HG03354 (cell line): ENCODE measurements at regions not wholly inside any gene's neighbourhood (a gene's known extent, or its start where the extent isn't known, plus 50 kb on each side); places are given as distances from the start of the nearest gene placed in this dataset.

Experiments used
- ATAC-seq: cut with Tn5 transposase; IDR thresholded peaks from one replicate; pipeline ENCODE4 v1.9.1; 2021; ENCODE audit warnings: mild to moderate bottlenecking; ENCODE audit not compliant: unreplicated experiment, poor library complexity, severe bottlenecking

DNA sequence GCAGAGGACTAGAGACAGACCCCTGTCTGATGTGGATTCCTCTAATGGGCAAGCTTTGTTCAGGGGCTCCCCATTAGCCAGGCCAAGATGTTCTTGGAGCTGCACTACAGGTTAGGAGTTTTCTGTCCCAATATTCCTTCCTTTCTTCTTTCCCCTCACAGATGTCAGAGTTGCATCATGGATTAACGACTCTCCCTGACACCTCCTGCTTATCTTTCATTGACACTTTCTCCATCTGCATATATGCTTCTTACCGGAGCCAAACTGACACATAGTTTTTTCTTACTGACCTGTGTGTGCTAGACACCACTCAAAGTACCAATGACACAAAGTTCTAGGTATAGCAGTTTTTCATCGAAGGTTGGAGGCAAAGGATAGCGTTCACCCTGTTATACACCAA lies 228.6 kb upstream of the HCCS start:
- ATAC-seq, result no peak

DNA sequence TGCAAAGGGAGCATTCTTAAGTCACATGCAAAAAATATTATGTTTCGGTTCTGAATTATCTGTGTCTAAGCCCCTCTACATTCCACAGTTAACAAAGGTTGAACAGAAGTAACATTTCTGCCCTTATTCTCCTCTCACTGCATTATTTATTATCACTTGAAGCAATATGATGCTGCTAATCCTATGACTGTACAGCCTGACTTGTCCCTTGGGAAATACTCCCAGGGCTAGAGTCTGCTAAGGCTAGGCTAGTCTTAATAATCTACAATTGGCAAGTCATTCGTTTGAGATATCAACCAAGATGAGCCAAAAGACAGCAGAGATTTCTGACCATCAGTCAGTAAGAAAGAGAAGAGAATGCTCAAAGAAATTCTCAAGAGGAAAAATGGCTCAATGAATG lies 226.9 kb upstream of the HCCS start:
- no peak for ATAC-seq

DNA sequence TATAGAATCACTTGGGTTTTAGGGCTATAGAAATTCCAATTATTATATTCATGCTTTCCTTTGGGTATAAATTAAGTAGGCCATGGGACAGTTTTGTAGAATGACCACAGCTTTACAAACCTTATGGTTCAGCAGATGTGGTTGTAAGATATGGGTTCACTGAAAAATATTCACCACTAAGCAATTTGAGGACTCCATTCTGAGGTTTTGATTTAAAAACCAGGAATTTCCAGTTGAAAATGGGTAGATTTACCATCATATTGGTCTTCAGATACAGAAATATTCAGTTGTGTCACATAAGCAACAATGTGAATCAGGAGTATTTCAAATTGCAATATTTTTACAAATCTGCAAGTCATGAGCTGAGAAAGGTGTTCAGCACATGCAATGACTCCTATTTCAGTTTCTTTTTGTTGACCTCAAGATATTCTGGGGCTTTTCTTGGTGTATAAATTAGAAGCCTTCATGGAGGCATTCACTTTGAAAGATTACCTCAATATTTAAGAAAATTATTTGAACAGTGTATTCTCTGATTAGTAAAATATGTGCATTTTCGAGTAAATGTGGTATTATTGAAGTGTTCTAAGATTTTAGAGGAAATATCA lies 218.4 kb upstream of the HCCS start:
- no peak for ATAC-seq

DNA sequence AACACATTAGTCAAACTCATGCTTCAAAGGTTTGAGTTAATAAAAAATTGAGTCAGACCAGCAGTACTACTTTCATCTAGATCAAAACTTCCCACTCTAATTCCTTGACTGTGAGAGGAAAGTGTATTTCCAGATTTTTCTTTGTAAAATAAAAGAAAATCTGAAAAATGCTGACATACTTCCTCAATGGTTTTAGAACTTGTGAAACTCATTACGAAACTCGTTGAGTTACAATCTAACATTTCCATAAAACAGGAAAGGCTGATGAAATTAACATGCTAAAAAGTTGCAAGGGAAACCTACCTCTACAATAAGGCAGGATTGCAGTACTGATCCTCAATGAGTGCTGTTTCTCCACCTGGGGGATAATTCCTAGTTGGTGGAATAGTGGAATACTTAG lies 217.8 kb upstream of the HCCS start:
- ATAC-seq, result no peak

DNA sequence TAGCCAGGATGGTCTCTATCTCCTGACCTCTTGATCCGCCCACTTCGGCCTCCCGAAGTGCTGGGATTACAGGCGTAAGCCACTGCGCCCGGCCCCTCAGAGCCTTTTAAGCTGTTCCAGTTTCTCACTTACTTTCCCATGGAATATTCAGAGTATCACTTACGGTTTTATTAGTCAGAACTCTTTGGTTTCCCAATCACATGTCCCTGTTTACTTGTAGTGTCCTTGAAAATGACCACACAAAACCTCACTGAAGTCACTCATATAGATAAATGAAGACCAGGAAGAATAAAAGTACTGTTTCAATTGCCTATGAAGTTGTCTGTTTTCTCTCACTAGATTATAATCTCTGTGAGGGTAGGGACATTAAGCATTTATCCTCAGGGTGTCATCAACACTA lies 217.2 kb upstream of the HCCS start:
- no peak for ATAC-seq

DNA sequence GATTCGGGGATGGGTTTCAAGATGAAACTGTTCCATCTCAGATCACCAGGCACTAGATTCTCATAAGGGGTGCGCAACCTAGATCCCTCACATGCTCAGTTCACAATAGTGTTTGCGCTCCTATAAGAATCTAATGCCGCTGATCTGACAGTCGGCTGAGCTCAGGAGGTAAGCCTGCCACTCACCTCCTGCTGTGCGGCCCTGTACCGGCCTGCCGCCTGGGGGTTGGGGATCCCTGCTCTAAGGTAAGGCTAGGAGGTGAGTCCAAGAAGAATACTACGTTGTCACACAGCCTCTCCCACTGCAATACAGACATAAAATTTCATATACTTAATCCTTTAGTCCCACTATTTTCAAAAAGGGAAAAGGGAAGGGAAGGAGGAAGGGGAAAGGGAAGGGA lies 213.4 kb upstream of the HCCS start:
- ATAC-seq, result no peak

DNA sequence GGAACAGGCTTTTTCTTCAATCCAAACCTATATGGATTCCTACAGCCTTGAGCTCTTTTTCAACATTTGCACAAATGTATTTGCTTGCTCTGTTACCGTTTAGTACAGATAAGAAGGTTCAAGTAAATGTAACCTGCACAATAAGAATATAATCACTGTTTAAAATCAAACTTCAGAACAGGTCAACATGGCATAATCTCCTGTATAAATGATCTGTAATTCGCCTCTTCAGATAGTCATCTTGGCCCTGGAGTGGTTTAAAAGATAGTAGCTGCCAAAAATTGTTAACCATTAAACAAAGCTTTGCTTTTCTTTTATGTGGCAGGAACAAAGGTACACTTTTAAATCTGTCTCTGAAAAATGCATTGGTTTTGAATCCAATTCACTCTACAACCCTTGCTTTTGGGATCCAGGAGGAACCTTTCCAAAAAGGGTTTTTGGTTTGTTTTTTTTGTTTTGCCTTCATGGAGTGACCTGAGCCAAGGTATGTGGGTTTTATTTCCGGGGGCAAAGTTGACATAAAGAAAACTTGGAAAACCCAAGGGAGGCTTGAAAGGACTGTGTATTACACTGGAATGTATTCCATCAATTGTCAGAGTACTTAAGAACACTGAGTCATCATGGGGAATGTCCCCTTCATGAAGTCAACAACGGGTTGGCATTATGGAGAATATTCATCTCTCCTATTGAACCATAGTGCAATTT lies 210.4 kb upstream of the HCCS start:
- ATAC-seq, result no peak

DNA sequence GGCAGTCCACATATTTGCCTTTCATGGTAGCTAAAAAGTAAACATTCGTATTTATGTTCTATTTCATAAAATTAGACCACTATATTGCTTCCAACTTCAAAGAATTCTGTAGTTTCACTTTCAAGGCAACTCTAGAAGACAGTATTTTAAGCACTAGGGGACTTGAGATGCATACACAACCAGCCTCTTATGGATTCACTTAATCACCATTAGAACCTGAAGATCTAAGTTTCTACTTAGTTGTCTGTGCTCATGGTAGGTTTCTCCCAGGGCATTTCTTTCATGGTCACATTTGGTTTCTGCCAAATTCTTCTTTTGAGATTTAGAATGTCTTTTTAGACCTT lies 209.9 kb upstream of the HCCS start:
- no peak for ATAC-seq

DNA sequence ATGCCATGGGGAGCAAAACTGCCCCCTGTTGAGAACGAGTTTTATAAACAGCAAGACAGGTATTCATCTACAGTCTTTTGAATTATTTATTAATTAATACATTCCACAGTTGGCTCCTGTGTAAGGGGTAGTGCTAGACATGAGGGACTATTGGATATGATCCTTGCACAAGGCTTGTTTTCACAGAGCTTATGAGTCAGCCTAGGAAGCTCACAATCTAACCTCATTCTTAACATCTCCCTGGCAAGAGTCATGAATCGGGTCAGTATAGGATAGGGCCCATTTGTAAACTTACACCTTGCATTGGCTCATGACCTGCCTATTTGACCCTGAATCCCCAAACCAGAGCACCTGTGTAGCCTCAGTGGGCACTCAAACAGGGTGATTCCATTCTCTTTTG lies 209.1 kb upstream of the HCCS start:
- ATAC-seq, result no peak

DNA sequence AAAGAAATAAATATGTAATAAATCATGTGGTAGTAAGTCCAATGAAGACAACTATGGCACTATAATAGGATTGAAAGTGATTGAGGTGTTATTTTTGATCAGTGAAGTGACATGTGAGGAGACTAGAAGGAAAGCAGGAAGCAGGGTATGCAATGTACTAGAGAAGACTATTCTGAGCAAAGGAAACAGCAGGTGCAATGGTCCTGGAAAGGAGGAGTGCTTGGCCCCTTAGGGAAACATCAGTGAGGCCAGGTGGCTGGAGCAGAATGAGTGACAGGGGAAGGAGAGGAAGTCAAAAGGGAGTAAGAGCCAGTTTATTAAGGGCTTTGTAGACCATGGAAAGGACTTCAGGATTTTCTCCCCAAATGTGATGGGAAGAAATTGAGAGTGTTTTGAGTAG lies 207.6 kb upstream of the HCCS start:
- ATAC-seq, result no peak

DNA sequence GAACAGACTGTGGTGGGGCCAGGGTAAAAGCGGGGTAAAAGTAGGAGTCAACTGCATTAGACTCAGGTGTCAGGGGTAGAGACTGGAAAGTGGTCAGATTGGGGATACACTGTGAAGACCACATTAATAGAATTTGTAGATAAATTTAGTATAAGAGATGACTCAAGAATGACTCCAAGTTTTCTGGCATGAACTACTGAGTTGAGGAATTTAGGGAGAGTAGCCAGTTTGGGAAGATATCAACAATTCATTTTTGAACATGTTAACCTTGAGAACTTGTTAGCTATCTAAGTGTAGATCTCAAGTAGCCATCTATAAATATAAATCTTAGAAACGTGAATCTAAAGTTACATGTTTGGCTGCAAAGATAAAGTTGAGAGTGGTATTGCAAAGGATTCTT lies 206.9 kb upstream of the HCCS start:
- ATAC-seq, result no peak

DNA sequence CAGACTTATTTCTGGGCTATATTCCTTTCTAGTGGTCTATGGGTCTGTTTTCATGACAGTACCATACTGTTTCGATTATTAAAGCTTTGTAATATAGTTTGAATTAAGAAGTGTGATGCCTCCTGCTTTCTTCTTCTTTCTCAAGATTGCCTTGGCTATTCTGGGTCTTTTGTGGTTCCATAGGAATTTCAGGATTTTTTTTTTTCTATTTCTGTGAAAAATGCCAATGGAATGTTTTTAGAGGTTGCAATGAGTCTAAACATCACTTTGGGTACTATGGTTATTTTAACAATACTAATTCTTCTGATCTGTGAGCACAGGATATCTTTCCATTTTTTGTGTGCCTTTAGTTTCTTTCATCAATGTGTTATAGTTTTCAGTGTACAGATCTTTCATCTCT lies 204.3 kb upstream of the HCCS start:
- no peak for ATAC-seq

DNA sequence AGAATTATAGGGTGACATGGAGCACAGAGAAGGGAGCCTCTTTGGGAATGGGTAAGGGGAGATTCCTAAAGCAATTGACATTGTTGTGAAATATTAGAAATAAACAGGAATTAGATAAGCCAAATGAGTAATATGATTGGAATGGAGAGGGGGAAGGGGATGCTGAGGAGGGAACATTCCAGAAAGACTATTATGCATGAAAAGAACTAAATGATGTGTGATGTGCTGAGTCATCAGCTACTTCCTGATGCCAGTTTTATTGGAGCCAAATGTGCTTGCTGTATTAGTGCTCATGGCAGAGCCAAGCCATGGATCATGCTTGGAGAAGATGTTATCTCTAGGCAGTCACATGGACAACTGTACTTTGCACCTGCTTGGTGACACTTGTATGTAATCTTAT lies 189.0 kb upstream of the HCCS start:
- no peak for ATAC-seq

DNA sequence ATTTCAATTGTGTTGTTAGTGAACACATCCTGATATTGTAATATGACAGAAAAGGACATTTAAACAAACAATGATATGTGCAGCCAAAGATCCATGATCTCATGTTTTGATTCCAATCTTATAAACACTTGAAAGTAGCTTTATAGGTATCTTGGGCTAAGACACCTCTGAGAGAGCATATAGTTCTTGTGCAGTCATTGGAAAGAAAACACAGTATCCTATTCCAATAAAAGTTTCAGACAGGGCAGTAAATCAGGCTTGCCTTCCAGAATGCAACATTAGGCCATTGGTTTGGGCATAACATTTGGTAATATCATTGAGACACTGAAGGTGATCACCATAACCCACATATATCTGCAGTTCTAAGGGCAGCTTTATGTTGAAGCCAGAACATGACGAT lies 188.3 kb upstream of the HCCS start:
- no peak for ATAC-seq

DNA sequence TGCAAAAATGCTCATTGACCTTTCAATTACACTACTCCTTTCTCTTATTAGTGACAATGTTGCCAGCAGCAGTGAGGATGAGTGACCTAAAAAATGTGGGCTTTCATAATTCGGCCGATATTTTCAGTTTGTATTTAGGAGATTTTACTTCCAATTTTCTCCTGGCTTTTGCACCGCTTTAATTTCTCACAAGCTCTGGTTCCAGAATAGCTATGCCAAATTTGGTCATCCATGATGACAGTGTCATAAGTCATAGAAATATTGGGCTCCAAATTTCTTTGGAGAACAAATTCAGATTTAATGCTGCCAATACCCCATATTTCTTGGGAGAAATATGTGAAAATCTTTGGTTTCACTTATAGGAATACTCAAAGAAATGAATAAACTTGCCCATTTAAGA lies 187.7 kb upstream of the HCCS start:
- no peak for ATAC-seq

DNA sequence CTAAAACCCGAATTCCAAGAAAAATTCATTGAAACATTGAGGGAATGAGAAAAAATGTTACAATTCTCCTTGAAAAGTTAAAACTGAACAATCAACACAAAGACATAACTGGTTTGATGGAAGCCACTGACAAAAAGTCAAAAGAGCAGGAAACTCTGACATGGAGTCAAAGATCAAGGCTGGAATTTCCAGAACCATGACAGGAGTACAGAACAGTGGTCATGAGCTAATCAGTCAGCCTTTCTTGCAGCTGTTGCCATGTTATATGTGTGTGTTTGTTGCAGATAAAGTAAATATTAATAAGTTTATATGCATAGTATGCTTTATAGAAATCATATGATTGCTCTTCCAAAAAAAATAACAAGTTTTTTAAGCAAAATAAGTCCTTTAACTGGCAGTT lies 184.7 kb upstream of the HCCS start:
- ATAC-seq, result no peak

DNA sequence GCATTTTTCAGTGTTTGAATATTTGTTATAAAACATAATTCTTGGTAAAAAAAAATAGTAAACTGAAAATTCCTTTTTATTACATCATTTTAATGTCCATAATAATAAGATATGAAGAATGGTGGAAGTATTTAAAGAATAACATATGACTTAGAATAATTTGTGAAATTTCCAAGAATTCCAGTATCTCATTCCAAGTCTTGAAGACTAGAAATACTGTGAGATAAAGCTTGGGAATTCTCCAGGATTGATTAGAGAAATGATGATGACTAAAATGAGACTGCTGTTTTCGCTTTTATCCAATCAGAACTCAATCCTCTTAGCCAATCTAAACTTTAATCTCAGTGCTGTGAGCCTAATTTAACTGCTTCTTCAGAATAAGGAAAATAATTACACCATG lies 184.2 kb upstream of the HCCS start:
- no peak for ATAC-seq

DNA sequence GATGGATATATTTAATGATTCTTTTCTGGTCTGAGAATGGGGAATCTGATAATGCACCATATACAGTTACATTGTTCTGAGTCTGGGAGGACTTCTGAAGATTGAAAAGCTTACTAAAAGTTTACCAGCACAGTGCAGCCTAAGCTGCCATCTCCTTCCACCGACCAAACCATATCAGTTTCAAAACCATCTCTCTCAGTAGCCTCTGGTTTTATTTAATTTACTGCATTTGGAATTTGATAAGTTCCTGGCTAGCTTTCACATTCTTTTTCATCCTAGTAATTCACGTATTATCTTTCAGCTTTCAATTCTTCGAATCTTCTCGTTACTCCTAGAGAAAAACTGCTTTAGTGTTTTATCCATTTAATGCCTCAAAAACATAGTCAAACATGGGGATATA lies 181.4 kb upstream of the HCCS start:
- ATAC-seq, result no peak

DNA sequence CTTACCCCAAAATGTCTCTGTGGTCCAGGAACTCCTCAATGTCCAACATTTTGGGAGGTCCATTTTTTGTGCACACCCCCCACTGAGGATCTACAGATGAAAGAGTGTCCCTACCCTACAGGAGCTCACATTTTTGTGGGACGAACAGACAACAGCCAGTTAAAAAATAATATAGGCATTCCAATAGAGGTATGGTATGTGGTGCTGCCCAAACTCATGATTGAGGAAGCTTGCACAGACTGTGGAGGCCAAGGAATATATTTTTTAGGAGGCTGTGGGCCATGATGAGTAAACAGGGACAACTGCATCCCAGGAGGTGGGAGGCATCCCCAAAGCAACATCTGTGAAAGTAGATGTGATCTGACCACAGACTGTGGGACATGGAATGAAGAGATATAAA lies 181.0 kb upstream of the HCCS start:
- no peak for ATAC-seq

DNA sequence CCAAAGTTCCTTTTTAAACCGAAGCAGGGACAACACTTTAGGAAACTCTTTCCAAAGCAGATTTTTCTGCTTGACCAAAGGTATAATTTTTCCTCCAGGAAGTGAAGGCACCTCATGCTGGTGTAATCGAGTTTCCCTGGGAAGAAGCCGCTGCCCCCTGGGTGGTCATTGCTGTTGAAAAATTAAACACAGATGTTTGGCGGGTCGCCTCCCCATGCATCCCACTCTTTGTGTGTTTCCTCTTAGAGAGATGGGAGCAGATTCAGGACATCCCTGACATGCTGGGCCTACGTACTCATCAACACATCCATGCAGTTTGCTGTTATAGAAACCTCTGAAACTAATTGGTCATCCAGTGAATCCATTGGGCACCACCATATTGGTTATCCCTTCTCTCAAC lies 179.2 kb upstream of the HCCS start:
- ATAC-seq, result no peak

DNA sequence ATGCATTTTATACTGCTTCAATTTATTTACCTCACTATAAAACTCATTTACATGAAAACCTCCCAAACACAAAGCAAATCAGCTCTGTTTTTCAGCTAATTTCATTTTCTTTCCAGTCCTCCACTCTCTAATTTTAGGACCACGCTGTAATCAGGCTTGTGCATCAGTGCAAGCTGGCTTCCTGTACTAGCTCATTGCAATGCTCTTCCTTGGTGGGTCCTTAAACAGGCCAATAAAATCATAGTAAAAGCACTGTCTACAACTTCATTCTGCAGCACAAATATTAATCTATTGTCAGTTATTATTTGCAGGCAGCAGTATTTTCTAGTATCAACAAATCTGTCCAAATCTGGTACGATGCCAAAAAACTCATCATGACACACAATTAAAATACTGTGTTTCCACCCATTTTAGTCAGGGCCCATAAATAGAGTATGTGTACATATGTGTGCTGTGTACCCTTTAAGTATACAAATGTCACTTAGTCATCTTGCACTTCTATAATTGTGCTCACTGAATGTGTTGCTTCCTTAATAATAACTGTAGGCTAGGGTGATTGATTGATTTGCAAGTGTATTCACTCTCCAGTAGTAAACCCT lies 178.2 kb upstream of the HCCS start:
- no peak for ATAC-seq

DNA sequence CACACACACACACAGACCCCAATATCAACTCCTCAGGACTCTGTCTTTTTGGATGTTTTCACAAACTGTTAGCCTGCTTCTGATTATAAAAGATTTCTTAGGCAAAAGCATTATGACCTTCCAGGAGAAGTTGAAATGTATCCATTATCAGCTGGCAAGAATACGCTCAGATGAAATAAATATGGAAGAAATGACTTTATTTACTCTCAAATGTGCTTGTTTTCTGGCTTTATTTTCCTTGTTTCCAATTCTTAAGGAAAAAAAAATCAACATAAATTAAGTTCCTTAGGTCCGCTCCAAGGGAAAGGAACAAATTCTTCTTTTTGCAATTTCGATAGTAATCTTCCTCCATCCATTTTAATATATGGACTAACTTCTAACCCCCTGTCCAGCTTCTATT lies 175.6 kb upstream of the HCCS start:
- ATAC-seq, result no peak
